G401 (cell line): ENCODE measurements at regions not wholly inside any gene's neighbourhood (a gene's known extent, or its start where the extent isn't known, plus 50 kb on each side); places are given as distances from the start of the nearest gene placed in this dataset.

ENCODE experiments used
- DNase-seq: peaks from one replicate; pipeline ENCODE4 v3.0.0-alpha.2; 2015; ENCODE audit warnings: low spot score
- in situ Hi-C: cut with HindIII; loops from 2 replicates; pipeline ENCODE4 v1.10.0; 2016; ENCODE audit warnings: low sequenced_read_pairs, mixed read lengths

DNA sequence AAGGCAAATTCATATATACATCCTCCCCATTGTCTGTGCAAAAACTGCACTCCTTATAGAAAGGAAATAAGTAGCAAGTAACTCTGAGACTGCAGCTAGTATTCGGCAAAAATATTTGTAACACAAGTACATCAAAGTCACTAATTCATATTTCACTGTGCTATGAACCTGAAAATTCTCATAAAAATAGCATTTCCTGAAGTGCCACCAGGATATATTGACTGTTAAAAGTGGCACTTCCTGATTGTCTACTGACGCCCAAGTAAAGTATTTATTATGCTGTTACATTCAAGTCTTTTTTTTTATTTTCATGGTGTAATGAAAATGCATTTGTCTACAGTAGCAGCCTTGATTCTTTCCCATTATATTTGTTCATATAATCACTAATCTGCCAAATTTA is 673.8 kb downstream of the PTPRC start:
- no peak for DNase-seq
- in situ Hi-C loops, result no loop called here

- peak; percentile 16 for DNase-seq
- in situ Hi-C loops, result no loop called here
Observed at GRCh38 chr1:199313444-199313843, 674.6 kb downstream of the PTPRC start.

GRCh38 chr1:199319341-199319740 is 680.5 kb downstream of the PTPRC start:
- DNase-seq, result no peak
- in situ Hi-C loops, result no loop called here

DNA sequence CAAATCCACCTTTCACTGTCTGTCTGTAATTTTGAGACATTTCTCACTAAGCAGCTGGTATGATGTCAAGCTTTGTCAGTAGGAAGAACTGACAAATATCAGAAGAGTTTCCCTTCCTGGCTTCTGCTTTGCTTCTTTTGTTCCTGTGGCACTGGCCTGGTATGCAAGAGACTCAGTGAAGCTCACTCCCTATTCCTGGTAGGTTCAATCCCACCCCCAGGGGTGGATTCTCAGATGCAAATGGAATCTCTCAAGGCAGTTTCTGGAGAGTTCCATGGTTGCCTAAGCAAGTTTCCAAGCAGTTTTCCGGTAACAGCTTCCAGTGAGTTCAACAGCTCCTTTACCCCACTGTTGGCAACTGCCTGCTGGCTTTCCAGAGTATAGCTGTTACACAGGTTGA is 683.4 kb downstream of the PTPRC start:
- DNase-seq, result no peak
- in situ Hi-C loops, result no loop called here

DNA sequence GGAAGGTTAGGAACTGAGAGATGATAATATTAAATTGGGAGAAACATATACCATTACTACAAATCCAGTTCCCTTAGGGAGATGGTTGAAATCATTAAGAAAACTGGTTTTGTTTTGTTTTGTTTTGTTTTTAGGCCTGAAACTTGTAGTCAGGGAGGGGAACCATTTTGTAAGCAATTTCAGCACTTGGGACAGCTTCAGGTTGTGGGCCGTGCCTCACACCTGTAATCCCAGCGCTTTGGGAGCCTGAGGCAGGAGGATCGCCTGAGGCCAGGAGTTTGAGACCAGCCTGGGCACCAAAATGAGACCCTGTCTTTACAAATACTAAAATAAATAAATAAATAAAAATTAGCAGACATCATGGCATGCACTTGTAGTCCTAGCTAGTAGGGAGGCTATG is 694.3 kb upstream of the NR5A2 start:
- no peak for DNase-seq
- in situ Hi-C loops, result no loop called here

DNA sequence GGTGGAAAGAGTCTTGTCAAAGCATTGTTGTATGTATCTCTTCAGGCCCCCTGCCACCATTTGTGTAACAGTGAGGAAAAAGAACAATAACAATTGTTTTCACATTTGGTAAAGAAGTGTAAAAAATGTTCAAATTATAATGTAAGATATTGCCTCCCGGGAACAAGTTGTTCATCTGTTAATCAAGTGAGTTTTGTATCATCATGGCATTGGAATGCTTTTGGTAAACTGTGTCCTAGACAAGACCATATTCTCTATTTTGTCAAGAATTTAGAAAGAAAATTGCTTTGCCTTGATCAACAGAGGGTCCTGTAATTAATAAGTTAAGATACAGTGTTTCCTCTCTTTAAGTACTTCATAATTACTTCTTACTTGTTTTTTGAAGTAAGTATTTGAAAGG is 692.0 kb upstream of the NR5A2 start:
- in situ Hi-C loops, result no loop called here
- DNase-seq, result no peak

DNA sequence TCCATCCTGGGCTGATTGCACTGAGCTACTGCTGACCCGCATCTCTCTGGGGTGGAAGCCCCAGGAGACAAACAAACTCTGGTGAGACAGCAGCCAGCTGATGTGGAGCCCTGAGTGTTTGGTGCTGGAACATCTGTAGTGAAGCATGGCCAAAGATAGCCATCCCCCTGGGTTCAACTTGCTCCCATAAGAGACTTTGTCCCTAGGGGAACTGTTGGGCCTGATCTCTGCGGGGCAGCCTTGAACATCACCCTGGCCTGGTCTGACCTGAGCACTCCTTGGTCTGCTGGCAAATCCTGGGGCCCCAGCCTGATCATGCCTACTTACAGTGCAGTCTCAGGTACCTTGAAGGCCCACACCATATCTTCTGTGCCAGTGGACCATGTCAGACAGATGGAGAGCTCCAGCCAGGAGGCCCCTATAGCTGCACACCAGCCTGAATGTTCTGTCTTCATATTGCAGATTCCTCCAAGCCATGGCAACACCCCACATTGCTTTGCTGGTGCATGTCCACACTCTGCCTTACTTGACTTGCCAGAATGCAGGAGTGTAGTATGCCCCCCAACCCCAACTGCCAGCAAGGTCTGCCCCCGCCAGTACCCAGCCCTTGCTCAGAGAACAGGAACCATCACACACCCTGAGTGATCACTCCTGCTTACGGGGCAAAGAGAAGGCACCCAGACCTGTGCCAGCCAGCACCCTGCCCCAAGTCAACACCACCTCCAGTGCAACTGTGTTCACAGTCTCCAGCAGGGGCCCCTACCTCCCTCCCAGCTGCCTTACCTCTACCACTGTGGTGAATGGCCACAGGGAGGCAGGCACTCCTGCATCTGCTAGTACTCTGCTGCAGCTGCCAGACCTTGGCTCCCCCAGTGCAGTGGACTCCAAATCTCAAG is 690.5 kb upstream of the NR5A2 start:
- in situ Hi-C loops, result no loop called here

GRCh38 chr1:199338760-199339159 is 688.8 kb upstream of the NR5A2 start:
- DNase-seq, result no peak
- in situ Hi-C loops, result no loop called here

More for the DNA sequence above, 690.5 kb upstream of the NR5A2 start:
- DNase-seq, result no peak

DNA sequence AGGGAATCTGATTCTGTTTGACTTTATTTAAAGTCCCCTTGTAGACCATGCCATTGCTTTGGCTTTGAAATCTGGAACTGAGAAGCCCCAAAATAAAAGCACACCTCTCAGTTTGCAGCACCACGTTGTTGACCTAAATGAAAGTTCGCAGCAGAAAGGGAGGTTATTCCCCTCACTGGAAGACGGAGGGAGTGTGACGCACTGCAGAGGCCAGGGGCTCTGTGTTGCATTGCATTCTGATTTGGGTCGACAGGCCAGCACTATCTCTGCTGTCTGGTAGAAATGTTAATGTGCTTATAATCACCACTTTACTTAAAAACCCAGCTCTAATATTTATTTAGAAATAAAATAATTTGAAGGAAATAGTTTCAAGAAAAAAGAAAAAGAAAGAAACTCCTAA is 675.2 kb upstream of the NR5A2 start:
- in situ Hi-C loops, result no loop called here
- DNase-seq, result no peak

- in situ Hi-C loops, result no loop called here
- DNase-seq, result no peak
Observed at GRCh38 chr1:199353906-199354305, 673.6 kb upstream of the NR5A2 start.

DNA sequence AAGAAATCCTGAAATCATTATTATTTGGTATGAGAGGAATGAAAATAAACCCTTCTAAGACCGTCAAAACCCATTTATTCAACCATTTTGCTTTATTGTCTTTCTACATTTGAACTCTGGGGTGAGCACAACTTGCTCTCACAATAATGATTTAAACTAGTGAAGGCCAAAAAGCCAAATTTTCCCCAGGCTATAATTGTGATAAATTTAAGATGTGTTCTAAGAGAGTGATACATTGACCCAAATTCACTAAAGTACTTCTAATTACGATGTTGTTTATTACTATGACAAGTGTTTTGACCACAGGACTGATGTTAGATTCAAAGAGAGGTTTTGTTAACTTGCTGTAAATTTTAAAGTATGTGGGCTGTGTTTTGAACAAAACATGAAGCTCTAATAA is 670.9 kb upstream of the NR5A2 start:
- no peak for DNase-seq
- in situ Hi-C loops, result no loop called here

- in situ Hi-C loops, result no loop called here
- DNase-seq, result no peak
Observed at GRCh38 chr1:199357599-199357998, 669.9 kb upstream of the NR5A2 start.

DNA sequence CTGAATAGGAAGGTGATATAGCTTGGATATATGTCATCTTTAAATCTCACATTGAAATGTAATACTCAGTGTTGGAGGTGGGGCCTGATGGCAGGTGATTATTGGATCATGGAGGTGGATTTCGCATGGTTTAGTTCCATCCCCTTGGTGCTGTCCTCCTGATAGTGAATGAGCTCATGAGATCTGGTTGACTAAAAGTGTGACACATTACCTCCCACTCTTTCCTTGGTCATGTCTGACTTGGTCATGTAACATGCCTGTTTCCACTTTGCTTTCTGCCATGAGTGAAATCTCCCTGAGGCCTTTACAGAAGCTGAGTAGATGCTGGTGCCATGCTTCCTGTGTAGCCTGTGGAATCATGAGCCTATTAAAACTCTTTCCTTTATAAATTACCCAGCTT is 664.5 kb upstream of the NR5A2 start:
- no peak for DNase-seq
- in situ Hi-C loops, result no loop called here

- in situ Hi-C loops, result no loop called here
- DNase-seq, result no peak
Observed at GRCh38 chr1:199373139-199373538, 654.4 kb upstream of the NR5A2 start.

GRCh38 chr1:199377211-199377610 is 650.3 kb upstream of the NR5A2 start:
- in situ Hi-C loops, result no loop called here

GRCh38 chr1:199383793-199384192 is 643.7 kb upstream of the NR5A2 start:
- no peak for DNase-seq
- in situ Hi-C loops, result no loop called here

More at GRCh38 chr1:199377211-199377610, 650.3 kb upstream of the NR5A2 start:
- DNase-seq, result no peak

DNA sequence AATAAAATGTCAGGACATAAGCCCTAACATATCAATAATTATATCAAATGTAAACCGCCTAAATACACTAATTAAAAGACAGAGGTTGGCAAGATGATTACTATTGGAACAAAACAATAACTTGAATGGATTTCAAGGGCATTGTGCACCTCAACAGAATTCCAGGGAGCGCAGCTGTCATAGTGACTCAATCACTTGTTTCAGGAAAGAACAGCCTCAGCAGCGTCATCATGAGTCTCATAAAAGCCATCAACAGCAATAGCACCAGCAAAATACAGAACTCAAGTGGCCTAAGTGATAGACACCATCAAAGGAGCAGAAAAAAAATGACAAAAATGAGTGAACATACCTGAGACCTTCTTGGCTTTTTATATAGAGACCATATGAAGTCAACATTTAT is 632.7 kb upstream of the NR5A2 start:
- in situ Hi-C loops, result no loop called here
- DNase-seq, result no peak

DNA sequence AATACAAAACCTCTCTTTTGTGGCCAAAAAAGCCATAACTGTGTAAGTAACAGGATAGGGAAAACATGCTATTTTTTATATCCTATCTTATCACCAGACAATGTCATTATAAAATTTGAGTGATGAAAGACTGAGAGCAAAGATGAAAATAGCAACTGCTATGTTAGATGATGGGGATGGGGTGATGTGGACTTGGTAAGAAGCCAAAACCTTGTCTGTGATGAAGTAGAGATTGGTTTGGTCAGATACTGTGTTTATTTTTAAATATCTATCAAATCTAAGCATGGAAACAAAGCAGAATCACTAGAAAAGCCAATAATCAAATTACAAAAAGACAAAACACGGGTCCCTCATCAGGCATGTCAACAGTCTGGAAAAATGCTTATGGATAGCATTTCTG is 631.1 kb upstream of the NR5A2 start:
- in situ Hi-C loops, result no loop called here

GRCh38 chr1:199399996-199400724 is 627.4 kb upstream of the NR5A2 start:
- no peak for DNase-seq
- in situ Hi-C loops, result no loop called here

More for the DNA sequence above, 631.1 kb upstream of the NR5A2 start:
- no peak for DNase-seq

DNA sequence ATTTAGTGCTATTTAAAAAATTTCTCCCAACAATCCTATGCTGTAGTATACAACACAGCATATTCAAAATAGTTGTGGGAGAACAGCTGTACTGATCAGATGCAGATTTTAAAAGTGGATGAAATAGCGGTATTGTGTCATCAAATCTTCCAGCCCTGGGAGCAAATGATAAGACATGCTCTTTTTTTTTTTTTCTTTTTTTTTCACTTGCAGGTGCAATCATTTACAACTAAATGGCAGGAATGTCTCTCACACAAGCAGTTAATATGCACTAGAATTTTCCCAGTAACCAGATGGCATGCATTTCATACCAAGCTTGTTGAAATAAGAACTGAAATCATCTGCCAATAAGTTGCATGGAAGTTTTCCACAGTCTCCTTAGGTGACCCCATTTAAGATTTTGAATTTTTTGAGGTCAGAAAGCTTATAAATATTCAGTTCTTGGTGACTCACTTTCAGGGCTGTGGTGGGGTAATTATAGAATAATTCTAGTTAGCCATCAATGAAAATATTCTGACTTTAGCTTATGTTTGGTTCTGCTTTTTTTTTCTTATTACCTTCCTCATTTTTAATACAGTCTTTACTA is 623.9 kb upstream of the NR5A2 start:
- DNase-seq, result peak; percentile 75
- in situ Hi-C loops, result no loop called here
